ENCODE measurements at regions not wholly inside any gene's neighbourhood (a gene's known extent, or its start where the extent isn't known, plus 50 kb on each side); places are given as distances from the start of the nearest gene placed in this dataset.
"Not testable (repeated sequence)": the region's sequence is repeated elsewhere in the genome, so short reads cannot be mapped to it uniquely, and the experiment has no call there.

DNA sequence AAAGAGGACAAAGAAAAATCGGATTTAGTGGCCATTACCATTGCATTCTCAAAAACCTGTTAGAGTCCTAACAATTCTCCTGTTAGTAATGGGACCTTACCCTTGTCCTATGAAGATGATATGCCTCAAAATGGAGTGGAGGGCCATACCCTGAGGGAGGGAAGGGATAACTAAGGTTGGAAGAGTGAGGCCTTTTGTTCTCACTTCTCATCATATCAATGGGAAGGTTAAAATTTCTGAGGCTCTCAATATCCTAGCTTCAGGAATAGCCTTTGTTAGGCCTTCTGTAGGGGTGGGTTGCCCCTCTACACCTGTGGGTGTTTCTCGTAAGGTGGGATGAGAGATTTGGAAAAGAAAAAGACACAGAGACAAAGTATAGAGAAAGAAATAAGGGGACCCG lies 109.4 kb upstream of the SGIP1 start:
- not testable (repeated sequence) for DNase-seq (ENCODE audit: low read depth)

- no peak for DNase-seq (ENCODE audit: low read depth)
Observed at GRCh38 chr1:66426239-66426853, 107.6 kb upstream of the SGIP1 start.

DNA sequence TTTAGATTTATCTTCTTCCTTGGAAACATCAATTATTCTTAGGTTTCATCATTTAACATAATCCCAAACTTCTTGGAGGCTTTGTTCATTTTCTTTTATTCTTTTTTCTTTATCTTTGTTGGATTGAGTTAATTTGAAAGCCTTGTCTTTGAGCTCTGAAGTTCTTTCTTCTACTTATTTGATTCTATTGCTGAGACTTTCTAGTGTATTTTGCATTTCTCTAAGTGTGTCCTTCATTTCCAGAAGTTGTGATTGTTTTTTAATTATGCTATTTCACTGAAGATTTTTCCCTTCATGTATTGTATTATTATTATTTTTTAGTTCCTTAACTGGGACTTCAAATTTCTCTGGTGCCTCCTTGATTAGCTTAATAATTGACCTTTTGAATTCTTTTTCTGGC lies 103.1 kb upstream of the SGIP1 start:
- not testable (repeated sequence) for DNase-seq (ENCODE audit: low read depth)

- no peak for DNase-seq (ENCODE audit: low read depth)
Observed at GRCh38 chr1:66431999-66432398, 102.0 kb upstream of the SGIP1 start.

GRCh38 chr1:66433611-66434010 lies 100.3 kb upstream of the SGIP1 start:
- no peak for DNase-seq (ENCODE audit: low read depth)

DNA sequence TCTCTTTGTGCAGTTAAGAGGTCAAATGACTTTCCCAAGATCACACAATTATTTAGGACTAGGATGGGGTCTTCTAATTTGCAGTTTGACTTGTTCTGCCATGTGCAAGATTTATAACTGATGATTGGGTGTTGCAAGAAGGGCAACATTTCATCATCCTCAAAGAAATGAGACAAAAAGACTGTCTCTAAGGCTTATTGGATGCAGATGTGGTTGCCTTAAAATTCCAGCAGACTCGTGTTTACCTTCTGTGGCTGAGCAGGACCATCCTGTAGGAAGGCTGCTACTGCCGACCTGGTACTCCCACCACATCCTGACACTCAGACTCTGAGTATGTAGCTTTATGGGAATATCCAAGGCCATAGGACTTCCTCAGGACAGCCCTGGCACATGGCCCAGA lies 99.9 kb upstream of the SGIP1 start:
- DNase-seq (ENCODE audit: low read depth), result no peak

GRCh38 chr1:66435541-66435940 lies 98.4 kb upstream of the SGIP1 start:
- DNase-seq (ENCODE audit: low read depth), result no peak

DNA sequence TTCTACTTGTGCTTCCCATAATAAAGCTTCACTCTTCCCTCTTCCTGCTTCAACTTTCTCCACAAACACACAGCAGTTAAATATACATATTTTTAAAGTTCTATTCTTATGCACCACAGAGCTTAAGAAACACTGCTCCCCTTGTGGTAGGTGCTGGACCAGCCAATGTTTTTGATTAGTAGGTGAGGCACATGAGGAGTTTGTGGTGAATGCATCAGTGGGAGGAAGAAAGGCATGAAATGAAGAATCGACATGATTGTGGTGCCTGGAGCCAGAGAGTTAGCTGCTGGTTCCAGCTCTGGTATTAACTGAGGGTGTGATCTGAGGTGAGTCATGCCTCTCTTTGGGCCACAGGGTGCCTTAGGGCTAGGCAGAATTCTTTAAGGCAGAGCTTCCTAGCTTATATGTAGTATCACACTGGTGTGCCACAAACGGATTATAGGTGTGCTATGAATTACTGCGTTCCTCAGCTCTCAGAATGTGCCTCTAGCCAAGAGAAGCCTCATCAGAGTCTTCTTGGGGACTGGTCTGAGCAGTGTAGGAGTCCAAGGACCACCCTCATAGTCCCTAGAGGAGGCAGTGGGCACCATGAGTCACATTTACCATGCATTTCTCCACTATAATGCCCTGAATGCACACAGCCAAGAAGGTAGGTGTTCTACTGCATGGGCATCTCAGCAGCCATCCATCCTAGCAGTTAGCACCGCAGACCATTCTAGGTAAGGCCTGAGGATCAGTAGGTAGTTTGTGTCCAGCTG lies 97.4 kb upstream of the SGIP1 start:
- DNase-seq (ENCODE audit: low read depth), result peak; percentile 41

DNA sequence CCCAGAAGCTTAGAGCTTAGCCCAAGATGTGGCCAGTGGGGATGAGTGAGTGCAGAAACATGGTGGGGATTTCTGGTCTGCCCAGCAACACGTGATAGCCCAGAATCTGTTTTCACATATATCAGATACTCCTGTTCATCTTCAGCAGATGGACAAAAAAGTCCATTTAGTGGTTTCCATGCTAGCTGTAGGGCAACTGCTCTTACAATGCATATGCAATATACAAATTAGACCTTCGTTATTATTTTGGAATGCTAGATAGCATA lies 96.9 kb upstream of the SGIP1 start:
- no peak for DNase-seq (ENCODE audit: low read depth)

DNA sequence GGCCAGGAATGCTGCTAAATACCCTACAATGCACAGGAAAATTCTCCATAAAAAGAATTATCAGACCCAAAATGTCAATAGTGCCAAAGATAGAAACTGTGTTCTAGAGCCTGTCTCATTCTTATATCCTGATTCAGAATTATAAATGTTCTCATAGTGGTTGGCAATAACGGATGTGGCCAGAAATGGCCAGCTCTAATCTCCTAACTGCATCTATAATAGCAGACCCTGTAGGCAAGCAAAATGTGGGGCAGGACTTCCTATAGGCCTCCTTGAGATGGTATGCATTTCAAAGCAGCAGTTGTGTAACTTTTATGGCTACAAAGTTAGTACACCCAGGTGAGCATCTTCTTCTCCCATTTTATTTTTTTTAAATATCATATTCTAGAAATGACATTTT lies 95.9 kb upstream of the SGIP1 start:
- DNase-seq (ENCODE audit: low read depth), result no peak

GRCh38 chr1:66438501-66438900 lies 95.5 kb upstream of the SGIP1 start:
- DNase-seq (ENCODE audit: low read depth), result no peak

- no peak for DNase-seq (ENCODE audit: low read depth)
Observed at GRCh38 chr1:66439031-66439740, 94.8 kb upstream of the SGIP1 start.

GRCh38 chr1:66443793-66444192 lies 90.2 kb upstream of the SGIP1 start:
- no peak for DNase-seq (ENCODE audit: low read depth)

DNA sequence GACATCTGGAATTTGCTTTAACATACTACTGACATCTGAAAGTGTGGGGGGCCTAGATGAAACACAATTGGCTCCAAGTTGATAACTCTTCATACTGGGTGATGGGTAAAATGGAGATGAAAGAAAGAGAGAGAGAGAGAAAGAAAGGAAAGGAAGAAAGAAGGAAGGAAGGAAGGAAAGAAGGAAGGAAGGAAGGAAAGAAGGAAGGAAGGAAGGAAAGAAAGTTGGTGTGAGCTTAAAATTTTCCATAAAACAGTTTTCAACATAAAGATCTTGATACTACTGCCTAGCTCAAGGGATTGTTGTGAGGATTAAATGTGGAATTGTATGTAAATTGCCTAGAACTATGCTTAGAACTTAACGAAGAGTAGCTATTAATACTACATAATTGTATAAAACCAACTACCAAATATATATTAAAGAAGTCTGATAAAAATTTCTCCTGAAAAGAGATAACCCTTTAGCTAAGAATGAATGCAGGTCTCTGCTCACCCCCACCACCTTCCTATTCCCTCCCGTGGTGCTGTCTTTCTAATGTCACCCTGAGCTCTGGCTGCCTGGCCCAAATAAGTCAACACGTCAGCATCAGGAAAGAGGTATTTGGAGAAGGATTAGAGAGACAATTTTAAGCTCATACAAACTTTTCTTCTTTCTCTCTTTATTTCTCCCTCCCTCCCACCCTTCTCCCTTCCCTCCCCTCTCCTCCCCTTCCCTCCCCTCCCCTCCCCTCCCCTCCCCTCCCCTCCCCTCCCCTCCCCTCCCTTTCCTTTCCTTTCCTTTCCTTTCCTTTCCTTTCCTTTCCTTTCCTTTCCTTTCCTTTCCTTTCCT lies 89.3 kb upstream of the SGIP1 start:
- DNase-seq (ENCODE audit: low read depth), result no peak

DNA sequence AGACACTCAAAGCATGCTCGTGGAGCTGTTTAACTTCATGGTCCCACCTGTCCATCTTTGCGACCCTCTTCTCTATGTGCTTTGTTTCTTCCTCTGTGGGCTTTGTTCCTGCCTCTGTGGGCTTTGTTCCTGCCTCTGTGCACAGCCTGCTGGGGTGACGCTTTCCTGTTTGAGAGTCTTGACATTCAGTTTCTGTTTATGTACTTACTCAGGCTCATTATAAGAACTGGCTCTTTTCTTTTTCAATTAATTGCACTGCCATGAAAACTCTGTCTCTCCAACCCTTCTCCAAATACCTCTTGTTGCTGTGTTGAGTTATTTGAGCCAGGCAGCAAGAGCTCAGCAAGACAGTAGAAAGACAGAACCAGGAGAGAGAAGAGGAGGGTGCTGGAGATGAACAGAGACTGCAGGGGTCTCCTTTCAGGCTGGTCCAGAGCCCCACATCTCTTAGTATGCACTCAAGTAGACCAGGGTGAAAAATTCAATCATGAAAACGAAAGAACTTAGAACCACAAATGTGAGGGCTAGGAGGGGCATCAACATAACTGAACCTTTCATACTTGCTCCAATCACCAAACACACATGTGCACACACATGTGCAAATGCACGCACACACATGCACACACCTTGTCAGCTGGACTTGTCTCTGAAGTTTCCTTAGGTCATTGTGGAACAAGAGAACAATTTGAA lies 88.3 kb upstream of the SGIP1 start:
- DNase-seq (ENCODE audit: low read depth), result peak; percentile 38

DNA sequence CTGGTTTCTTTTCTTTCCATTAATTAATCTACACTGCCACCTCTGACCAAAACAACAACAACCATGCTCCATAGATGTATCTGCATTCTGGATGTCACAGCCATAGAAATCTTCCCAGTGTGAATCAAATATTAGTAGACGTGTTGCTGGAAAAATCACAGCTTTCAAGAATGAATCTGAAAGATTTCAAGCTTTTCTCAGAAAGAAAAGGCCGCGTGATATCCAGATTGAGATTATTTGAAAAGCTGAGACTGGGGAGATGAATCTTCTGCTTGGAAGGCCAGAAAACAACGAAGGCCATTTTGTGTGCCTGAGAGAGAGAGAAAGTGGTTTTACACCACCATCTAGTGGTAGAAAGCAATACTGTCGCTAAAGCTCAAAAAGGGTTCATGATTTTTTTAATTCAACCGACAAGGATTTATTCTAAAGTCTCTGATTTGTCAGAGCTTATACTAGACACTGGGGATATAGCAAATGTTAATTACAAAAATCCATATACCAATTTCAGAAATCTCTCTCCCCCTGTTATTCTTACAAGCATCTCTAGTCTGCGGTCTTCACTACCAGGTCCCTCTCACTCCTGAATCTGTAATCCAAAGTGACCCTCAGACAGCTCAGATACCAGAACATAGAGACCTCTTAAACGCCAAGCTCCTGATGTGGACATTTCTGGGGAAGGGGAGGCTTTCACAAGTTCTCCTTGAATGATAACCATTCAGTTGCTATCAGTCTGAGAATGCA lies 87.5 kb upstream of the SGIP1 start:
- DNase-seq (ENCODE audit: low read depth), result no peak

- no peak for DNase-seq (ENCODE audit: low read depth)
Observed at GRCh38 chr1:66450043-66450514, 83.9 kb upstream of the SGIP1 start.

GRCh38 chr1:66450847-66451246 lies 83.1 kb upstream of the SGIP1 start:
- no peak for DNase-seq (ENCODE audit: low read depth)

DNA sequence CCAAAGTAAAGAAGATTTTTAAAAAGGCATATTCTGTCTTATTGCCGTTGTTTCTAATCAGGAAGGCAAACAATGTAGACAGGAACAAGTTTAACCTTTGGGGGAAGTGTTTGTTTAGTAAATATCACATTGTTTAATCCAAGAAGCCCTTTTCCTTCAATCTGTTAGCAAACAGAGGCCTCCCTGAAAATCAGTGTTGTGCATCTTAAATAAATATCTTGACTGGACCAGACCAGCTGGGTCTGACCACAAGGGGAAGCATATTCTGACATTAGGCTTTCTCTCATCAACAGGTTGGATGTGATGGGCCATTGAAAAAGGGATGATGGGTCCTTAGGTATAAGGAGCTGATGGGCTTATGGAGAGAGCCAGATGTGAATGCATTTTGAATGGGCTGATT lies 81.8 kb upstream of the SGIP1 start:
- no peak for DNase-seq (ENCODE audit: low read depth)

- DNase-seq (ENCODE audit: low read depth), result no peak
Observed at GRCh38 chr1:66452982-66453381, 81.0 kb upstream of the SGIP1 start.

GRCh38 chr1:66455446-66455845 lies 78.5 kb upstream of the SGIP1 start:
- DNase-seq (ENCODE audit: low read depth), result no peak

Data from activated T-helper 9 cell treated with anti-CD3 and anti-CD28 coated beads, Interleukin-2, amount 50 U/mL, for 16 hours (primary cell).